Trophoblast cell (in vitro differentiated cells and primary cell): ENCODE measurements at regions not wholly inside any gene's neighbourhood (a gene's known extent, or its start where the extent isn't known, plus 50 kb on each side); places are given as distances from the start of the nearest gene placed in this dataset.

Experiments used
- DNase-seq, 2 donors: peaks; one replicate each; pipeline ENCODE4 v3.0.0-alpha.2; 2016
- H2AFZ ChIP-seq: 2 replicates; pipeline ENCODE4 v1.6.1; 2013; ENCODE audit warnings: low read length, moderate library complexity, mild to moderate bottlenecking; ENCODE audit not compliant: insufficient read depth, poor library complexity
- H2AK5ac ChIP-seq: 2 replicates; pipeline ENCODE4 v1.6.1; 2013; ENCODE audit warnings: mild to moderate bottlenecking, low read length
- H2BK120ac ChIP-seq: 2 replicates; pipeline ENCODE4 v1.6.1; 2013; ENCODE audit warnings: low read length, mild to moderate bottlenecking, moderate library complexity; ENCODE audit not compliant: insufficient read depth, poor library complexity
- H2BK12ac ChIP-seq: 2 replicates; pipeline ENCODE4 v1.6.1; 2013; ENCODE audit warnings: mild to moderate bottlenecking, low read length, moderate library complexity
- H2BK5ac ChIP-seq: 2 replicates; pipeline ENCODE4 v1.6.1; 2013; ENCODE audit warnings: low read length, low read depth, moderate library complexity, mild to moderate bottlenecking; ENCODE audit not compliant: poor library complexity
- H3K14ac ChIP-seq: 2 replicates; pipeline ENCODE4 v1.6.1; 2013; ENCODE audit warnings: mild to moderate bottlenecking, low read length
- H3K18ac ChIP-seq: 2 replicates; pipeline ENCODE4 v1.6.1; 2013; ENCODE audit warnings: mild to moderate bottlenecking, low read length
- H3K23ac ChIP-seq: 2 replicates; pipeline ENCODE4 v1.6.1; 2013; ENCODE audit warnings: low read length
- H3K27ac ChIP-seq: 2 replicates; pipeline ENCODE4 v1.5.1; 2013; ENCODE audit warnings: low read depth, mild to moderate bottlenecking, inconsistent platforms, low read length, moderate library complexity
- H3K27me3 ChIP-seq: 2 replicates; pipeline ENCODE4 v1.6.1; 2013; ENCODE audit warnings: inconsistent platforms, mild to moderate bottlenecking, low read length, moderate library complexity; ENCODE audit not compliant: insufficient read depth
- H3K36me3 ChIP-seq, 2 experiments: 1 replicate in 1 of 2; 2 replicates in 1 of 2; pipeline ENCODE4 v1.6.1; 2013; ENCODE audit warnings: low read length in 2 of 2, mild to moderate bottlenecking in 2 of 2, moderate library complexity in 1 of 2; ENCODE audit not compliant: insufficient read depth in 2 of 2, control insufficient read depth in 1 of 2
- H3K4ac ChIP-seq: 2 replicates; pipeline ENCODE4 v1.6.1; 2013; ENCODE audit warnings: low read depth, mild to moderate bottlenecking, low read length, moderate library complexity
- H3K4me1 ChIP-seq, 2 experiments: 1 replicate in 1 of 2; 2 replicates in 1 of 2; pipeline ENCODE4 v1.6.1; 2013; ENCODE audit warnings: low read length in 2 of 2, mild to moderate bottlenecking in 2 of 2, moderate library complexity in 1 of 2; ENCODE audit not compliant: insufficient read depth in 2 of 2, control insufficient read depth in 1 of 2
- H3K4me2 ChIP-seq: 2 replicates; pipeline ENCODE4 v1.6.1; 2013; ENCODE audit warnings: inconsistent platforms, mild to moderate bottlenecking, low read length, moderate library complexity
- H3K4me3 ChIP-seq: 2 replicates; pipeline ENCODE4 v1.5.1; 2013; ENCODE audit warnings: mild to moderate bottlenecking, low read depth, low read length, inconsistent platforms
- H3K79me1 ChIP-seq: one replicate; pipeline ENCODE4 v1.6.1; 2013; ENCODE audit warnings: low read length
- H3K79me2 ChIP-seq: 2 replicates; pipeline ENCODE4 v1.6.1; 2013; ENCODE audit warnings: low read length, mild to moderate bottlenecking; ENCODE audit not compliant: control insufficient read depth, insufficient read depth, poor library complexity
- H3K9ac ChIP-seq: 2 replicates; pipeline ENCODE4 v1.6.1; 2013; ENCODE audit warnings: mild to moderate bottlenecking, low read length
- H3K9me3 ChIP-seq: 2 replicates; pipeline ENCODE4 v1.6.1; 2013; ENCODE audit warnings: low read depth, mild to moderate bottlenecking, control low read depth, inconsistent platforms, low read length; ENCODE audit not compliant: insufficient read depth
- H4K12ac ChIP-seq: 2 replicates; pipeline ENCODE4 v1.6.1; 2013; ENCODE audit warnings: low read depth, mild to moderate bottlenecking, low read length, moderate library complexity
- H4K8ac ChIP-seq: 2 replicates; pipeline ENCODE4 v1.6.1; 2013; ENCODE audit warnings: low read depth, mild to moderate bottlenecking, low read length, moderate library complexity
- H4K91ac ChIP-seq: one replicate; pipeline ENCODE4 v1.6.1; 2013; ENCODE audit warnings: low read depth, mild to moderate bottlenecking, low read length, moderate library complexity
- WGBS: extraction: QIAGEN DNeasy Blood & Tissue Kit; methylation state at CpG from one replicate; pipeline ENCODE4 v1.1.7; 2013; ENCODE audit warnings: missing lambda C conversion rate; ENCODE audit not compliant: insufficient read length, insufficient coverage; ENCODE audit errors: extremely low coverage; 5-methylcytosine and 5-hydroxymethylcytosine counted together

DNA sequence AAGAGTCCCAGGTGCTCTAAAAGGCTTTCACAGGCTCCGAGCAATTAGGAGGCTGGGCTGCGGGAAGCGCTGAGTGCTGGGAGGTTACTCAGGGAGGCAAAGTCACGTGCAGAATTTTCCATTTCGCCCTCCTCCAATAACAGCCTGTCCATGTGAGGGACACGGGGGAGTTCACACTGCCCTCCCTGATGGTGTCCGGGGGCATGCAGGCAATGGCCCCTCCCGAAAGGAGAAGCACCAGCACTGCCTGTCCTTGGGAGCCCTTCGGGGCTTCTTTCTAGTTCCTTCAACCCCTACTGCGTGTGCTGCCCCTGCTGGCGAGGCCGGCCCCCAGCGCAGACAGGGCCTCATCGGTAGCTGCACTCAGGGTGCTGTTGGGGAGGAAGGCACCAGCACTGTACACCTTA is 63.1 kb upstream of the HPCAL1 start:
- Histone ChIP-seq H3K27ac (no peak overlapping the region), H2AFZ (no peak overlapping the region)

DNA sequence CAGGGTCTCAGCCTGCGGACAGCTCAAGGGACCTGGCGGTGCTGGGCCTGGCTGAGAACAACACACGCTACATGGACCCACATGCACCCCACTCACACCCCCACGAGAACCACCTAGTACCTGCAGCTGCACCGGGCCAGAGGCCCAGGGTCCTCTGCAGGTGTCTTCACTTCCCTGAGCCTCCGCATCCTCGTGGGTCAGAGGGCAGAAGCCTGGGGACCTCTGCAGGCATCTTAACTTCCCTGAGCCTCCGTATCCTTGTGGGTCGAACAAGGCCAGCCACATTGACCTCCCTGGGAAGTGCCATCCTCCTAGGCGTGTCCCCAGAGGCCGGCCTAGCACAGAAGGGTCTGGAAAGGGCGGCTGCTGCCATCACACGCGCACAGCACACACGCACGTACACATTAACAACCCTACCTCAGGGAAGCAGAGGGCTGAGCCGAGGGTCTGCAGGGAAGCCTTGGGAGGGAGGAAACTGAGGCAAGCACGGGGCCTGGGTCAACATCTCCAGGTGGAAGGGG is 62.5 kb upstream of the HPCAL1 start:
- H3K18ac ChIP-seq, result no peak overlapping the region

More for the DNA sequence above, 63.1 kb upstream of the HPCAL1 start:
- Histone ChIP-seq H3K4ac (no peak overlapping the region), H3K9me3 (no peaks in the 10 kb centered on the region), H3K23ac (no peak overlapping the region), H3K79me1 (no peaks in the 10 kb centered on the region), H2BK120ac (no peak overlapping the region), H4K91ac (no peak overlapping the region), H2BK5ac (no peak overlapping the region), H3K79me2 (no peaks in the 10 kb centered on the region), H3K27me3 (no peaks in the 10 kb centered on the region), H3K4me1 (no peaks in the 10 kb centered on the region), H4K12ac (no peak overlapping the region), H4K8ac (no peak overlapping the region), H3K18ac (no peak overlapping the region), H2BK12ac (no peak overlapping the region), H3K4me3 (no peak overlapping the region), H3K14ac (no peak overlapping the region), H2AK5ac (no peak overlapping the region), H3K9ac (no peak overlapping the region), H3K4me2 (no peak overlapping the region), H3K36me3 (no peaks in the 10 kb centered on the region)
- no CpG with 5 or more reads among the region's 14 CpGs for WGBS
- DNase-seq, result peak in 1 of 2 donors; percentile 13

DNA sequence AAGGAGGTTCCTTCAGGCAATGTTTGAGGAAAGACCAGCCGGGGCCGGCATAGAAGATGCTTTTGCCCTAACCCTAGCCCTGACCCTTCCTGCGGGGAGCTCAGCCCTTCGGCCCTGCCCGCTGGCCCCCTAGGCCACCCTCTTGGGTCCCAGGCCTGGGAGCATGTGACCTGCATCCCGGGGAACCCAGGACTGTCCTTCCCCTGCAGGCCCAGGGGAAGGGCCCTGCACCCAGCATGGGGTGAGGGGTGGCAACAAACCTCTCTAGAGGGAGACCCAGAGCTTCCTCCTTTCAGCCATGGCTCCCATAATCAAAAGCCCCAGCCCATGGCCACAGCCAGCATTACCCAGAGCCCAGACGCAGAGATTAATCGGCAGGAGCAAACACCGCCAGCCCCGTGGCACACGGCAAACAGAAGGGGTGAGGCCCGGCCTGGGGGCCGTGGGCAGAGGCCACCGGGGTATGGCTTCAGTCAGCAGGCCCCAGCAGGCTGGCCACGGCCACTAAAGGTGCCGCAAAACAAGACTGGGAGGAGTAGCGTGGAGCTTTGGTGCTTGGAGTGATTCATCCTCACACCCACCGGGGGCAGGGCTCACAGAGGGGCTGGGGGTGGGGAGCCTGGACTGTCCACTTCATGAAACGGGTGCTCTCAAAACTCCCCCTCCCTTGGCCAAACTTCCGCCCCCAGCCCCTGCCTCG is 61.6 kb upstream of the HPCAL1 start:
- Histone ChIP-seq H3K27ac (no peak overlapping the region), H3K4me2 (no peak overlapping the region), H3K14ac (no peak overlapping the region), H3K79me1 (no peaks in the 10 kb centered on the region), H3K9me3 (no peaks in the 10 kb centered on the region), H3K4me1 (no peaks in the 10 kb centered on the region), H4K91ac (no peak overlapping the region), H2AK5ac (no peak overlapping the region), H3K4ac (no peak overlapping the region), H4K12ac (no peak overlapping the region), H4K8ac (no peak overlapping the region), H3K18ac (no peak overlapping the region), H2BK120ac (no peak overlapping the region), H3K79me2 (no peaks in the 10 kb centered on the region), H3K36me3 (no peaks in the 10 kb centered on the region), H3K23ac (no peak overlapping the region), H3K27me3 (no peaks in the 10 kb centered on the region), H2BK5ac (no peak overlapping the region), H2AFZ (no peak overlapping the region), H2BK12ac (no peak overlapping the region), H3K4me3 (no peak overlapping the region), H3K9ac (no peak overlapping the region)
- no CpG with 5 or more reads among the region's 21 CpGs for WGBS
- no peak for DNase-seq

More for the DNA sequence above, 62.5 kb upstream of the HPCAL1 start:
- H3K4me1 ChIP-seq, result no peaks in the 10 kb centered on the region
- H2AK5ac ChIP-seq, result no peak overlapping the region
- no CpG with 5 or more reads among the region's 18 CpGs for WGBS
- no peak overlapping the region for H4K91ac ChIP-seq
- no peak overlapping the region for H2AFZ ChIP-seq
- no peaks in the 10 kb centered on the region for H3K27me3 ChIP-seq
- no peak overlapping the region for H3K23ac ChIP-seq
- no peak overlapping the region for H3K4me3 ChIP-seq
- no peak overlapping the region for H4K12ac ChIP-seq
- no peaks in the 10 kb centered on the region for H3K36me3 ChIP-seq
- H3K79me1 ChIP-seq, result no peaks in the 10 kb centered on the region
- no peak for DNase-seq
- no peak overlapping the region for H2BK12ac ChIP-seq
- H4K8ac ChIP-seq, result no peak overlapping the region
- H2BK5ac ChIP-seq, result no peak overlapping the region
- H3K9ac ChIP-seq, result no peak overlapping the region
- no peak overlapping the region for H3K4me2 ChIP-seq
- no peak overlapping the region for H2BK120ac ChIP-seq
- H3K27ac ChIP-seq, result no peak overlapping the region
- no peaks in the 10 kb centered on the region for H3K9me3 ChIP-seq
- H3K79me2 ChIP-seq, result no peaks in the 10 kb centered on the region
- H3K14ac ChIP-seq, result no peak overlapping the region
- H3K4ac ChIP-seq, result no peak overlapping the region

DNA sequence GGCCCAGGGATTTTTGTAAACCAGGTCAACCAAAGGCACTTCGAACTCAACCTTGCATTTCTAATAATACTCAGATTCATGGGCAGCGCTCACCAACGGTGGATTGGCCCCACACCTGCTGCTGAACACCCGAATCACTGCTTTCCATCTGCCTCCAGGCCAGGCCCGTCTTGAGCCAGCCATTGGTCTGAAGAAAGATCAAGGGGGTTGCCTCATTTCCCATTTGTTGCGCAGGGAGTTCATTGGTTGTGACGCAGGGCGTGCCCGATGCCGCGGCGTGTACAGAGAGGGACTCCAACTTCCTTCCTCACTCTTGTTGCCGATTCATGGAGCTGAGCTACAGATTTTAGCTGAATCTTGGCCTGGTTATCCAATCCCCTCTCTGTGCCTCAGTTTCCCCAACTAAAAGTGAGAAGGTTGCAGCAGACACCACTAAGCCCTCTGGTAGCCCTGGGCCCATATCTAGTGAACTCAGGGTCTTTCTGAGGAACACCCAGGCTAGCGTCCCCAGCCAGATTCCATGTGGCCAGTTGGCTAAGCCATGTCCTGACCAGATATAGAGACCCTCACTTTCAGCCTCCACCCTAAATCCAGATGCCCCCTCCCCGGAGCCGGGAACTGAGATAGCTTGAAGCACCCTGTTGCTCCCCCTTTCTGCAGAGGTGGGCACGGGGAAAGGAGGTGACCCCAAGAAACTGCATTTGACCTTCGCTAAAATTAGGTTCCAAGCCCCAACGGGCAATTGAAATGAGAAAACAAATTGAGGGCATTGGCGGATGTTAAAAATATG is 60.9 kb upstream of the HPCAL1 start:
- Histone ChIP-seq H4K12ac (no peak overlapping the region), H3K79me2 (no peaks in the 10 kb centered on the region), H3K4me2 (no peak overlapping the region), H3K27ac (no peak overlapping the region), H3K79me1 (no peaks in the 10 kb centered on the region), H2BK12ac (no peak overlapping the region), H4K8ac (no peak overlapping the region), H3K23ac (no peak overlapping the region), H2BK120ac (no peak overlapping the region), H4K91ac (no peak overlapping the region), H3K36me3 (no peaks in the 10 kb centered on the region), H2BK5ac (no peak overlapping the region), H3K4ac (no peak overlapping the region), H3K9me3 (peaks cover 1% of the 10 kb centered on the region), H2AK5ac (no peak overlapping the region), H3K14ac (no peak overlapping the region), H3K18ac (no peak overlapping the region), H3K4me3 (no peak overlapping the region), H3K27me3 (no peaks in the 10 kb centered on the region), H3K9ac (no peak overlapping the region), H2AFZ (no peak overlapping the region), H3K4me1 (no peaks in the 10 kb centered on the region)
- DNase-seq, result no peak
- WGBS, result no CpG with 5 or more reads among the region's 20 CpGs
